ENCODE measurements at regions not wholly inside any gene's neighbourhood (a gene's known extent, or its start where the extent isn't known, plus 50 kb on each side); places are given as distances from the start of the nearest gene placed in this dataset.

GRCh38 chr5:146940295-146940694 is 61.7 kb upstream of the PPP2R2B start:
- no peak for DNase-seq

- no peak for DNase-seq
Measured at GRCh38 chr5:146944019-146944418, 65.5 kb upstream of the PPP2R2B start.

- no peak for DNase-seq
Measured at GRCh38 chr5:146944764-146945616, 66.4 kb upstream of the PPP2R2B start.

GRCh38 chr5:146945617-146946084 is 67.1 kb upstream of the PPP2R2B start:
- no peak for DNase-seq

- no peak for DNase-seq
Measured at GRCh38 chr5:146947181-146947941, 68.8 kb upstream of the PPP2R2B start.

- no peak for DNase-seq
Measured at GRCh38 chr5:146948666-146949065, 70.1 kb upstream of the PPP2R2B start.

- DNase-seq, result no peak
Measured at GRCh38 chr5:146952168-146952567, 73.6 kb upstream of the PPP2R2B start.

- no peak for DNase-seq
Measured at GRCh38 chr5:146956217-146956616, 77.7 kb upstream of the PPP2R2B start.

- DNase-seq, result no peak
Measured at GRCh38 chr5:146959360-146959759, 80.8 kb upstream of the PPP2R2B start.

- DNase-seq, result peak; percentile 17
Measured at GRCh38 chr5:146962801-146963355, 84.3 kb upstream of the PPP2R2B start.

- peak; percentile 68 for DNase-seq
Measured at GRCh38 chr5:146965761-146966659, 87.5 kb upstream of the PPP2R2B start.

GRCh38 chr5:146967646-146968045 is 89.1 kb upstream of the PPP2R2B start:
- no peak for DNase-seq

- no peak for DNase-seq
Measured at GRCh38 chr5:146971401-146971800, 92.8 kb upstream of the PPP2R2B start.

- DNase-seq, result no peak
Measured at GRCh38 chr5:146986469-146986868, 107.9 kb upstream of the PPP2R2B start.

- DNase-seq, result no peak
Measured at GRCh38 chr5:146993876-146994530, 115.4 kb upstream of the PPP2R2B start.

- DNase-seq, result no peak
Measured at GRCh38 chr5:146995878-146996277, 117.3 kb upstream of the PPP2R2B start.

GRCh38 chr5:147015405-147015804 is 136.8 kb upstream of the PPP2R2B start:
- no peak for DNase-seq

- DNase-seq, result no peak
Measured at GRCh38 chr5:147017191-147017590, 138.6 kb upstream of the PPP2R2B start.

GRCh38 chr5:147017621-147018020 is 139.1 kb upstream of the PPP2R2B start:
- no peak for DNase-seq

- no peak for DNase-seq
Measured at GRCh38 chr5:147018812-147019211, 140.3 kb upstream of the PPP2R2B start.

GRCh38 chr5:147036691-147037245 is 158.2 kb upstream of the PPP2R2B start:
- DNase-seq, result no peak

Measured in fibroblast of skin of back (primary cell).